SK-N-MC (cell line): ENCODE measurements at regions not wholly inside any gene's neighbourhood (a gene's known extent, or its start where the extent isn't known, plus 50 kb on each side); places are given as distances from the start of the nearest gene placed in this dataset.

Experiments used
- EZH2 ChIP-seq: fragments of 200-600 bp; sonication (generic); IDR thresholded peaks from one replicate; pipeline ENCODE4 v1.6.1; 2017; ENCODE audit warnings: antibody characterized with exemption
- POLR2AphosphoS5 ChIP-seq: IDR thresholded peaks from 2 replicates; pipeline ENCODE4 v1.6.1; 2012; ENCODE audit warnings: mild to moderate bottlenecking, low read depth, low read length, borderline replicate concordance

DNA sequence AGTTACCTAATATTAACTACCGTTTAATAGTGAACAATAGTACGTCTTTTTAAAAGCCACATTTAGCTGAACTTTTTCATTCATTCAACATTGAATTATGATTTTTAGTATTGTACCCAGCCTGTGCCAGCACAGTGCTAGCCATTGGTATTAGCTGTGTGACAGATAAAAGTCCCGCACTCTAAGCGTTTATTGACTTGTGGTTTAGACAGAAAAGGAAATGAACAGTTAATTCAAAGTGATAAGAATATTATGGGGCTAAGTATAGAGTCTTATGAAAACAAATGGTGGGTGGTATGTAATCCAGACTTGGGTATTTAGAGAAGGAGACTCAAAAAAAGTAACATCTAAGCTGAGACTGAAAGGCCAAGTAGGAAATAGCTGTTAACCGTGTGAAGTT, 202.3 kb downstream of the RPS12 start:
- TF ChIP-seq POLR2AphosphoS5: no peak
- TF ChIP-seq EZH2: no peak
